A673 (cell line): ENCODE measurements at regions not wholly inside any gene's neighbourhood (a gene's known extent, or its start where the extent isn't known, plus 50 kb on each side); places are given as distances from the start of the nearest gene placed in this dataset.

Experiments
- EZH2 ChIP-seq: fragments of 200-600 bp; sonication (generic); IDR thresholded peaks from 2 replicates; pipeline ENCODE4 v1.6.1; 2017; ENCODE audit warnings: borderline replicate concordance, low read depth, mild to moderate bottlenecking, mixed read lengths, antibody characterized with exemption, low read length; ENCODE audit not compliant: poor library complexity, severe bottlenecking
- TF ChIP-seq, protein P1 (sequence below): fragments of 300-800, 200-600 bp; sonication (generic); conservative IDR thresholded peaks from 2 replicates; pipeline ENCODE4 v1.5.1; 2017; ENCODE audit warnings: low read depth, mild to moderate bottlenecking, antibody characterized with exemption, low read length, moderate library complexity, mixed read lengths

- TF ChIP-seq, protein P1, sequence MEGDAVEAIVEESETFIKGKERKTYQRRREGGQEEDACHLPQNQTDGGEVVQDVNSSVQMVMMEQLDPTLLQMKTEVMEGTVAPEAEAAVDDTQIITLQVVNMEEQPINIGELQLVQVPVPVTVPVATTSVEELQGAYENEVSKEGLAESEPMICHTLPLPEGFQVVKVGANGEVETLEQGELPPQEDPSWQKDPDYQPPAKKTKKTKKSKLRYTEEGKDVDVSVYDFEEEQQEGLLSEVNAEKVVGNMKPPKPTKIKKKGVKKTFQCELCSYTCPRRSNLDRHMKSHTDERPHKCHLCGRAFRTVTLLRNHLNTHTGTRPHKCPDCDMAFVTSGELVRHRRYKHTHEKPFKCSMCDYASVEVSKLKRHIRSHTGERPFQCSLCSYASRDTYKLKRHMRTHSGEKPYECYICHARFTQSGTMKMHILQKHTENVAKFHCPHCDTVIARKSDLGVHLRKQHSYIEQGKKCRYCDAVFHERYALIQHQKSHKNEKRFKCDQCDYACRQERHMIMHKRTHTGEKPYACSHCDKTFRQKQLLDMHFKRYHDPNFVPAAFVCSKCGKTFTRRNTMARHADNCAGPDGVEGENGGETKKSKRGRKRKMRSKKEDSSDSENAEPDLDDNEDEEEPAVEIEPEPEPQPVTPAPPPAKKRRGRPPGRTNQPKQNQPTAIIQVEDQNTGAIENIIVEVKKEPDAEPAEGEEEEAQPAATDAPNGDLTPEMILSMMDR = no peak
- TF ChIP-seq EZH2 = no peak
Observed at GRCh38 chr2:163970058-163970813, 234.4 kb upstream of the FIGN start.
